HG03354 (cell line): ENCODE measurements at regions not wholly inside any gene's neighbourhood (a gene's known extent, or its start where the extent isn't known, plus 50 kb on each side); places are given as distances from the start of the nearest gene placed in this dataset.

ENCODE experiments used
- ATAC-seq: cut with Tn5 transposase; IDR thresholded peaks from one replicate; pipeline ENCODE4 v1.9.1; 2021; ENCODE audit warnings: mild to moderate bottlenecking; ENCODE audit not compliant: unreplicated experiment, poor library complexity, severe bottlenecking

GRCh38 chr12:118822512-118822911 lies 158.8 kb upstream of the SRRM4 start:
- no peak for ATAC-seq

GRCh38 chr12:118827047-118827446 lies 154.3 kb upstream of the SRRM4 start:
- no peak for ATAC-seq

- no peak for ATAC-seq
Observed at GRCh38 chr12:118827606-118828005, 153.7 kb upstream of the SRRM4 start.

GRCh38 chr12:118830296-118830695 lies 151.0 kb upstream of the SRRM4 start:
- no peak for ATAC-seq

DNA sequence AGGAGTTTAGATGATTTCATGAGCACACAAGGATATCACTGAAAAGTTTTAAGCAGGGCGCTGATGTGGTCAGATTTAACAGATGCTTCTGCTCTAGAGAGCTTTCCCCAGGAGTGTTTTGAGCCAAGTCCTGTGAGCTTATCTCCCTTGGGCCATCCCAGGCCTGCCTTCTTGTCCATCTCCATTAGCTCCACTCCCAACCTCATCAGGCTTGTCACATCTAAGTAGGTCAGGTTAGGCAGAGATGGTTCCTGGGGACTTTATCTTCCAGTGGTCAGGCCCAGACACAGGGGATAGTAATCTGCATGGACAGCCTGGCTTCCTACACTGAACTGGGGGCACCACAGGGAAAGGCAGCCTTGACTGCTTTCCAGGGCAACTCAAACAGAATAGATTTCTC lies 145.4 kb upstream of the SRRM4 start:
- no peak for ATAC-seq

- ATAC-seq, result no peak
Observed at GRCh38 chr12:118840399-118840798, 140.9 kb upstream of the SRRM4 start.

GRCh38 chr12:118840878-118841277 lies 140.5 kb upstream of the SRRM4 start:
- ATAC-seq, result no peak

GRCh38 chr12:118841588-118841987 lies 139.8 kb upstream of the SRRM4 start:
- no peak for ATAC-seq

- no peak for ATAC-seq
Observed at GRCh38 chr12:118842866-118843265, 138.5 kb upstream of the SRRM4 start.

DNA sequence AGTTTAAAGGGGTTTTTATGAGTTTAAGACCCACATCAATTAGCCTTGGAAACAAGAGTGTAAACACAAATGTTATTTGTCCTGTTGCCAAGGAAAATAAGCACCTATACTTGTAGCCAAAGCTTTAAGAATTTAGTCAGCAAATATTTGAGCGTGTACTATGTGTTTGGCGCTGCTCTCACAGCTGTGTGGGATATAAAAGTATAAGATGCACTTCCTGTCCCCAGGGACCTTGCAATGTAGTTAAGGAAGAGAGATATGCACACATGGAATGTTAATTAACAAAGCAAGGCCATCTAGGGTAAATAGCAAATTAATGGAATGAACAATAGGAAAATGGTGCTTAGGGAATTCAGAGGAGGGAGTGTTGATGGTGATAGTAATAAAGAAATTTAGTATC lies 134.9 kb upstream of the SRRM4 start:
- ATAC-seq, result no peak

GRCh38 chr12:118850244-118850825 lies 131.0 kb upstream of the SRRM4 start:
- no peak for ATAC-seq

DNA sequence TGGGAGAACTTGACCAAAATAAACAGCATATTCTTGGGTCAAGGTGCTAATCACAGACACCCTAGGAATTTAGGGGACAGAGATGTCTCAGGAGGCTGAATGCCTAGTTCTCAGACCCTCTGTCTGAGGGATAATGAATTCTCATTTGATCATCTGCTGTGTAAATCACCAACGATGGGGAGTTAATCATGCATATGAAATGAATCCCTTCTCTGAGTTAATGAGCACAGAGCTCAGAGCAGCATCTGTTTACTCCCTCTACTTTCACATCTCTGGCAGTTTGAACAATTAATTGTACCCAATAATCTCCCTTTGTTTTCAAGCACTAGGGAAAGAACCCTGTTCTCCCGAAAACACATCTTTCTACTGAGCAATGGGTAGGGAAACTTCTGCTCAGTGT lies 129.4 kb upstream of the SRRM4 start:
- ATAC-seq, result no peak

- no peak for ATAC-seq
Observed at GRCh38 chr12:118853634-118854033, 127.7 kb upstream of the SRRM4 start.

- no peak for ATAC-seq
Observed at GRCh38 chr12:118855858-118856257, 125.5 kb upstream of the SRRM4 start.

GRCh38 chr12:118866346-118866745 lies 115.0 kb upstream of the SRRM4 start:
- ATAC-seq, result no peak

DNA sequence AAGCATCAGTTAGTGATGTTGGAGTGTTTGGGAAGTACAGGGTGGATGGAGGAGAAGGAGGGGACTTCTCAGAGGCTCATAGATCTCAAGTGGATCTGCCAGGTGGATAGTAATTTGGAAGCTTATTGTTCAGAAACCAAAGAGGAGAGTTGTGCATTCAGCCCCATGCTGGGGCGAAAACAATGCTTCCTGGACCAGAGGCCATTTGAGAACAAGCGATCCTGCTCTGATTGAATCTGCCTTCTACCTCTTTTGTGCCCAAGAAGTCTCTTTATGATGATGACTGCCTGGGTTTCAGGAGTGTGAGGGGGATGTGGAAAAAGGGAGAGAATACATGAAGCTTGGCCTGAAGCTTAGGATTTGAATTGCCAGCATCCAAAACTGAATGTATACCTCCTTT lies 110.8 kb upstream of the SRRM4 start:
- ATAC-seq, result no peak

GRCh38 chr12:118874698-118875548 lies 106.4 kb upstream of the SRRM4 start:
- no peak for ATAC-seq

DNA sequence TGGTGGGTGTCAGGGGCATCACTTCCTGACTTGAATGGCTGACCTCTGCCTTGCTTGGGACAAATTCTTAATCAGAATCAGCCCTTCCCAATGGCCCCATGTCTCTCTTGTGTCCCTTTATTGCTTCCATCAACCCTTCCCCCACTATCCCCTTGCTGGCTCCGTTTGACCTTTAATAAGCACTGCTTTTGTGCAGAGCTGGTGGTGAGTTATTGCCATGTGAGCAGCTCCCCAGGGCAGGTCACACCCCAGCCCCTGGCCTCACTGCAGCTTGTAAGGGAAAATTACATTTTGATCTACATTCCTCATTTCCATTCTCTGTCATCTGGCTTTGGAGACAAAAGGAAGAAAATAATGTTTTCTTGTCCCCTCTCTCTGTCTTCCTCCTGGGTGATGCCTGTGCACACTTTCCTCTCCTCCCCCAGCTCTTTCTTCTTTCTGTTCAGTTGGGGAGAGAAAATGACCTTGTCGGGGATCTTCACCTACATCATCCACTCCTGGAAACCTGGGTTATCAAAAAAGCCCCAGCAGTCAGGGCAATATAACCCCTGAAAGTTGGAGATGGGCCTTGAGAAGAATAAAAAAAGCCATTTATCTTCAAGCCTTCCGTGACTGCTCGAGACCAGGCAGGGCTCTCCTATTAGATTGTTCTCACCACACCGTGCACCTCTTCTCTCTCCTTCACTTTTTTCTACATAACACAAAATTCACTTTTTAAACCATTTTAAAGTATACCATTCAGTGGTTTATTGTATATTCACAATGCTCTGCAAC lies 100.4 kb upstream of the SRRM4 start:
- no peak for ATAC-seq

DNA sequence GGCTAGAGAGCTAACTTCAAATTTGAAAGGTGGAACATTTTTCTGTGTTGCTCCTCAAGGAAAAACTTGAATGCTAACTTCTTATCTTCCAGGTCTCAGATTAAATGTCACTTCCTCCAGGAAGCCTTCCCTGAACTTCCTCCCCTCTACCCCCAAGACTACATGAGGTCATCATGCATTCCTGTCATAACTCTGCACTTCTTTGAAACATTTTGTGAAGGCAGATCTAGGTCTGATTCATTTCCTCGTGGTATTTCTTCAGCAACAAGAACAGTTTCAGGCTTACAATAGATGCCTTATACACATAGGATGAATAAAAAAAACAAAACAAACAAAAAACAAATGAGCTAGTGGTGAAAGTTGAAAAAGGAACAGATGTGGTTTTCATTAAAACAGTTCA lies 97.1 kb upstream of the SRRM4 start:
- no peak for ATAC-seq

- no peak for ATAC-seq
Observed at GRCh38 chr12:118900993-118901392, 80.3 kb upstream of the SRRM4 start.

DNA sequence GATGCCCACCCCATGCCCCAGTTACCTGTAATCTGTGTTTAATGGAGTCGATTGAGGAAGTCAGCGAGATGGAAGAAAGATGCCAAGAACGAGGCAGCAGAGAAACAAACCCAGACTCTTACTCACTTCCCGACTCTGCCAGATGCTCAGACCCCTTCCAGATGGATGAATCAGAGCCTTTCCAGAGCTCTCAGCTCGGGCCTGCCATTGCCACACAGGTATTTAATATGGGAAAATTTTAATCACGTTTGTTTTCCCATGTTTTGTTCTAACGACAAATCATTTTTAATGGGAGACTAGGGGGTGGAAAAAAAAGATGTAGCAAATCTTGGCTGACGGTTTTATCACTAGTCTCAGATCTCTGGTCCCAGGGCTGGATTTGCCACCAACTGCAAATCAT lies 72.5 kb upstream of the SRRM4 start:
- ATAC-seq, result no peak
